CD14-positive monocyte (primary cell): ENCODE measurements at regions not wholly inside any gene's neighbourhood (a gene's known extent, or its start where the extent isn't known, plus 50 kb on each side); places are given as distances from the start of the nearest gene placed in this dataset.

ENCODE experiments used
- DNase-seq, 3 donors: peaks; one replicate each; pipeline ENCODE4 v3.0.0-alpha.2; 2011 to 2022
- H2AFZ ChIP-seq: 2 replicates; pipeline ENCODE4 v1.6.0; 2012; ENCODE audit warnings: mild to moderate bottlenecking, low read depth, low read length, inconsistent platforms; ENCODE audit not compliant: insufficient read depth, poor library complexity, severe bottlenecking
- H3K27ac ChIP-seq, 2 donors: 1 replicate in 1 of 2; 2 replicates in 1 of 2; pipeline ENCODE4 v1.5.1; 2012 to 2013; ENCODE audit warnings: low read length in 2 of 2, control low read depth in 1 of 2, inconsistent platforms in 1 of 2, low read depth in 1 of 2, mild to moderate bottlenecking in 1 of 2
- H3K27me3 ChIP-seq, 2 donors: one replicate each; pipeline versions ENCODE4 v1.6.0 to v1.6.1; 2011 to 2013; ENCODE audit warnings: low read length in 2 of 2; ENCODE audit not compliant: control insufficient read depth in 2 of 2, insufficient read depth in 2 of 2
- H3K36me3 ChIP-seq, 2 donors: replicated peaks in 1 of 2; 1 replicate in 1 of 2; 2 replicates in 1 of 2; pipeline versions ENCODE4 v1.5.1 to v1.6.1; 2012 to 2013; ENCODE audit warnings: low read length in 2 of 2, control low read depth in 1 of 2, inconsistent platforms in 1 of 2, mild to moderate bottlenecking in 1 of 2; ENCODE audit not compliant: insufficient read depth in 2 of 2, control insufficient read depth in 1 of 2
- H3K4me1 ChIP-seq, 2 donors: 1 replicate in 1 of 2; 2 replicates in 1 of 2; pipeline versions ENCODE4 v1.5.1 to v1.6.1; 2012 to 2013; ENCODE audit warnings: low read length in 2 of 2, control low read depth in 1 of 2, inconsistent platforms in 1 of 2, mild to moderate bottlenecking in 1 of 2, moderate library complexity in 1 of 2; ENCODE audit not compliant: insufficient read depth in 2 of 2, control insufficient read depth in 1 of 2
- H3K4me2 ChIP-seq: replicated peaks from 2 replicates; pipeline ENCODE3; 2012; ENCODE audit warnings: low read length, moderate library complexity, mild to moderate bottlenecking; ENCODE audit not compliant: poor library complexity, severe bottlenecking; ENCODE audit errors: extremely low read depth
- H3K4me3 ChIP-seq, 3 experiments: fragments of 200-600 bp in 1 of 3; sonication (generic) in 1 of 3; replicated peaks in 1 of 3; 1 replicate in 2 of 3; 2 replicates in 1 of 3; pipeline ENCODE4 v1.5.1; 2011 to 2013; ENCODE audit warnings: low read length in 3 of 3, mild to moderate bottlenecking in 3 of 3, control low read depth in 2 of 3, low read depth in 2 of 3, inconsistent platforms in 1 of 3, moderate library complexity in 1 of 3
- H3K79me2 ChIP-seq: 2 replicates; pipeline ENCODE4 v1.6.0; 2012; ENCODE audit warnings: mild to moderate bottlenecking, control low read depth, inconsistent platforms, low read length, moderate library complexity; ENCODE audit not compliant: insufficient read depth
- H3K9ac ChIP-seq: 2 replicates; pipeline ENCODE4 v1.6.0; 2017; ENCODE audit warnings: low read length, mild to moderate bottlenecking; ENCODE audit not compliant: insufficient read depth, poor library complexity, severe bottlenecking
- H3K9me3 ChIP-seq, 2 donors: replicated peaks in 1 of 2; 1 replicate in 1 of 2; 2 replicates in 1 of 2; pipeline versions ENCODE4 v1.5.1 to v1.6.1; 2012 to 2013; ENCODE audit warnings: low read length in 2 of 2, control low read depth in 1 of 2; ENCODE audit not compliant: control insufficient read depth in 1 of 2, insufficient read depth in 1 of 2
- H4K20me1 ChIP-seq: 2 replicates; pipeline ENCODE4 v1.6.0; 2012; ENCODE audit warnings: mild to moderate bottlenecking, low read length, control low read depth, moderate library complexity; ENCODE audit not compliant: insufficient read depth
- H3K27ac Mint-ChIP-seq, 7 donors: one replicate each; pipeline ENCODE4 v1.8.0; 2020; ENCODE audit warnings: mild to moderate bottlenecking in 7 of 7, mixed read lengths in 7 of 7, moderate library complexity in 6 of 7, inconsistent platforms in 2 of 7
- H3K27me3 Mint-ChIP-seq, 3 donors: one replicate each; pipeline ENCODE4 v1.8.0; 2021 to 2022; ENCODE audit warnings: low read depth in 3 of 3, mild to moderate bottlenecking in 3 of 3, mixed read lengths in 3 of 3, moderate library complexity in 3 of 3, inconsistent platforms in 1 of 3
- H3K36me3 Mint-ChIP-seq, 2 donors: one replicate each; pipeline ENCODE4 v1.8.0; 2020; ENCODE audit warnings: mixed read lengths in 2 of 2, inconsistent platforms in 1 of 2, mild to moderate bottlenecking in 1 of 2
- H3K4me1 Mint-ChIP-seq: one replicate; pipeline ENCODE4 v1.8.0; 2020; ENCODE audit warnings: mild to moderate bottlenecking, mixed read lengths
- H3K4me3 Mint-ChIP-seq, 2 donors: one replicate each; pipeline ENCODE4 v1.8.0; 2020; ENCODE audit warnings: mild to moderate bottlenecking in 2 of 2, mixed read lengths in 2 of 2, moderate library complexity in 1 of 2
- H3K9me3 Mint-ChIP-seq, 7 donors: one replicate each; pipeline ENCODE4 v1.8.0; 2020 to 2022; ENCODE audit warnings: mixed read lengths in 7 of 7, mild to moderate bottlenecking in 6 of 7, moderate library complexity in 6 of 7, inconsistent platforms in 2 of 7
- CTCF ChIP-seq: fragments of 200-600 bp; IDR thresholded peaks from one replicate; pipeline ENCODE4 v1.8.0; 2022; ENCODE audit warnings: antibody characterized with exemption, mild to moderate bottlenecking
- WGBS: methylation state at CpG from one replicate; pipeline ENCODE4 v1.1.5; 2013; ENCODE audit warnings: missing lambda C conversion rate; ENCODE audit not compliant: insufficient coverage; 5-methylcytosine and 5-hydroxymethylcytosine counted together
- intact Hi-C, 2 donors: fragments of 100-400 bp; cut with micrococcal nuclease; formaldehyde crosslinking; loops; one replicate each; pipeline versions ENCODE4 v1.15.0 to v1.15.1; 2023

DNA sequence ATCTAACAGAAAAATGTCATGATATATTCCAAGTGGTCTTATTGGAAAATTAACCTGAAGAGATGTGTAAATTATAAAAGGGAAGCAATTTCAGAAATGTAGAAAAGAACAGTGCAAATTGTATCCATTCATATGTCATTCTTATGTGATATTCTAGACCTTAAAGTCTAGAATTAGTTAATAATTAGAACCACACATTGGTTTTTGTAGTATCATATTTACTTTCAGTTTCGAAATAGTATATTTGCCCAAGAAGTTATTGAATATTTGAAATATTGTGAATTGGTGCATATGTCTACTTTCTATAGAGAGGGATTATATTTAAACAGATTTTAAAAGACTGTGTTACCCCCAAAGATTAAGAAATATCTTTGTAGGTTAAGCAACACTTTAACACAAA, 1348.6 kb upstream of the ACVR2A start:
- H3K9me3 Mint-ChIP-seq: peaks cover 0 to 17% (median 9%) of the 10 kb centered on the region in 7 donors
- no peak for TF ChIP-seq CTCF

DNA sequence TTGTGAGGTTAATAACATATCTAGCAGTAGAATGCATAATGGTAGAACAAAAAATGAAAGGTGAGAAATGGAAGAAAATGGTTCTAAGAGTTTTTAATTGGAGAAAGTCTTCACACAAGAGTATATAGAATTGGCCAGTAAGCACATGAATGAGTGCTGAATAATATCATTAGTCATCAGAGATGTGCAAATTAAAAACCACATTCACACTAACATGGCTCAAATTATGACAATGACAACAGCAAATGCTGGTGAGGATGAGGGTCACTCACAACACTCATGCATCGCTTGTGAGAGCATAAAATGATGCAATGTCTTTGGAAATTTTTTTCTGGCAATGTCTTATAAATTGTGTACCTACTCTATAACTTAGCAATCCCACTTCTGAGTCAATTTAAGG, 1355.4 kb upstream of the ACVR2A start:
- no peaks in the 10 kb centered on the region for H3K4me1 Mint-ChIP-seq
- no peak for TF ChIP-seq CTCF
- Histone ChIP-seq H4K20me1 (no peaks in the 10 kb centered on the region), H3K79me2 (no peaks in the 10 kb centered on the region), H2AFZ (no peak overlapping the region), H3K9me3 (peaks cover 2 to 11% of the 10 kb centered on the region in 2 donors), H3K36me3 (no peaks in the 10 kb centered on the region), H3K4me2 (no peak overlapping the region), H3K4me1 (no peaks in the 10 kb centered on the region), H3K27me3 (no peaks in the 10 kb centered on the region), H3K4me3 (no peak overlapping the region), H3K9ac (no peak overlapping the region), H3K27ac (no peak overlapping the region)
- no CpG with 5 or more reads among the region's 1 CpG for WGBS
- peaks cover 3 to 18% (median 7%) of the 10 kb centered on the region in 7 donors for H3K9me3 Mint-ChIP-seq
- H3K27me3 Mint-ChIP-seq: peaks cover 0 to 3% (median 0%) of the 10 kb centered on the region in 3 donors
- no peaks in the 10 kb centered on the region for H3K36me3 Mint-ChIP-seq
- H3K4me3 Mint-ChIP-seq: no peak overlapping the region
- DNase-seq: no peak
- intact Hi-C loops: no loop called here
- H3K27ac Mint-ChIP-seq: no peak overlapping the region

More for the DNA sequence above, 1348.6 kb upstream of the ACVR2A start:
- H3K79me2 ChIP-seq: no peaks in the 10 kb centered on the region
- peaks cover 4 to 19% of the 10 kb centered on the region in 2 donors for H3K9me3 ChIP-seq
- no peak overlapping the region for H3K4me3 ChIP-seq
- no peak overlapping the region for H2AFZ ChIP-seq
- Mint-ChIP-seq H3K4me1 (no peaks in the 10 kb centered on the region), H3K4me3 (no peak overlapping the region), H3K27ac (no peak overlapping the region), H3K36me3 (no peaks in the 10 kb centered on the region), H3K27me3 (no peaks in the 10 kb centered on the region)
- WGBS: no CpG with 5 or more reads among the region's 1 CpG
- H4K20me1 ChIP-seq: no peaks in the 10 kb centered on the region
- intact Hi-C loops: no loop called here
- no peak for DNase-seq
- H3K27ac ChIP-seq: no peak overlapping the region
- no peaks in the 10 kb centered on the region for H3K4me1 ChIP-seq
- H3K4me2 ChIP-seq: no peak overlapping the region
- H3K36me3 ChIP-seq: no peaks in the 10 kb centered on the region
- H3K9ac ChIP-seq: no peak overlapping the region
- H3K27me3 ChIP-seq: no peaks in the 10 kb centered on the region
